Stomach (tissue), 8 donors: ENCODE measurements at regions not wholly inside any gene's neighbourhood (a gene's known extent, or its start where the extent isn't known, plus 50 kb on each side); places are given as distances from the start of the nearest gene placed in this dataset.
"Not testable (repeated sequence)": the region's sequence is repeated elsewhere in the genome, so short reads cannot be mapped to it uniquely, and the experiment has no call there.

Experiments
- DNase-seq, 2 donors: peaks; one replicate each; pipeline versions ENCODE4 v3.0.0 to v3.0.0-alpha.2; 2013 to 2019
- H3K27ac ChIP-seq, 5 donors: fragments of 200-600 bp in 4 of 5; sonication (generic) in 4 of 5; one replicate each; pipeline ENCODE4 v1.5.1; 2013 to 2019; ENCODE audit warnings: mild to moderate bottlenecking in 1 of 5, moderate library complexity in 1 of 5
- H3K27me3 ChIP-seq, 3 donors: fragments of 200-600 bp; sonication (generic); one replicate each; pipeline ENCODE4 v1.5.1; 2017 to 2019; ENCODE audit warnings: mixed run types in 1 of 3
- H3K36me3 ChIP-seq, 4 donors: fragments of 200-600 bp; sonication (generic); 1 replicate in 3 of 4; 2 replicates in 1 of 4; pipeline ENCODE4 v1.5.1; 2016 to 2019
- H3K4me1 ChIP-seq, 4 donors: fragments of 200-600 bp; sonication (generic); one replicate each; pipeline ENCODE4 v1.5.1; 2016 to 2019
- H3K4me3 ChIP-seq, 4 donors: fragments of 200-600 bp; sonication (generic) in 3 of 4; one replicate each; pipeline ENCODE4 v1.5.1; 2016 to 2019; ENCODE audit warnings: mild to moderate bottlenecking in 1 of 4
- H3K9me3 ChIP-seq, 4 donors: fragments of 200-600 bp; sonication (generic); one replicate each; pipeline ENCODE4 v1.5.1; 2016 to 2019
- EP300 ChIP-seq: sonication (generic); formaldehyde crosslinking; IDR thresholded peaks from one replicate; pipeline ENCODE4 v1.6.1; 2017; ENCODE audit warnings: antibody characterized with exemption
- POLR2A ChIP-seq, 4 donors: fragments of 450-650 bp; IDR thresholded peaks; one replicate each; pipeline ENCODE4 v1.6.1; 2016; ENCODE audit warnings: antibody characterized with exemption in 4 of 4, control low read depth in 2 of 4, mild to moderate bottlenecking in 1 of 4, moderate library complexity in 1 of 4
- POLR2AphosphoS5 ChIP-seq, 3 donors: sonication (generic); formaldehyde crosslinking; IDR thresholded peaks; one replicate each; pipeline ENCODE4 v1.6.1; 2016; ENCODE audit warnings: antibody characterized with exemption in 3 of 3
- WGBS, 5 donors: extraction: QIAGEN DNeasy Blood & Tissue Kit in 3 of 5; methylation state at CpG; one replicate each; pipeline versions ENCODE4 v1.1.5 to v1.1.7; 2013 to 2018; 5-methylcytosine and 5-hydroxymethylcytosine counted together
- intact Hi-C: fragments of 100-400 bp; cut with DNase I; formaldehyde crosslinking; loops from one replicate; pipeline ENCODE4 v1.15.1; 2023; ENCODE audit warnings: low total_unique reads
- TF ChIP-seq, protein P1 (sequence below), 7 experiments: fragments of 450-650 bp in 4 of 7; fragments of 200-600 bp in 3 of 7; sonication (generic) in 3 of 7; IDR thresholded peaks; one replicate each; pipeline ENCODE4 v1.5.1; 2016 to 2019; ENCODE audit warnings: antibody characterized with exemption in 7 of 7, control low read depth in 2 of 7, mild to moderate bottlenecking in 1 of 7
- donor health status: healthy with polysubstance abuse.
- donor health status: Bipolar disorder and iron deficiency.
- donor health status: healthy.

- Histone ChIP-seq H3K9me3 (no peaks in the 10 kb centered on the region), H3K27ac (no peak overlapping the region), H3K36me3 (no peaks in the 10 kb centered on the region), H3K4me1 (no peaks in the 10 kb centered on the region), H3K4me3 (no peak overlapping the region), H3K27me3 (no peaks in the 10 kb centered on the region)
- intact Hi-C loops: no loop called here
- DNase-seq: peak in 1 of 2 donors; percentile 34
- 38 to 59% (median 49%) methylated on average over 5 of the region's 5 CpGs for WGBS, 5 donors
- no peak for TF ChIP-seq EP300
- no peak for TF ChIP-seq POLR2A (IDR thresholded peaks at IDR 0.05)
- TF ChIP-seq, protein P1, sequence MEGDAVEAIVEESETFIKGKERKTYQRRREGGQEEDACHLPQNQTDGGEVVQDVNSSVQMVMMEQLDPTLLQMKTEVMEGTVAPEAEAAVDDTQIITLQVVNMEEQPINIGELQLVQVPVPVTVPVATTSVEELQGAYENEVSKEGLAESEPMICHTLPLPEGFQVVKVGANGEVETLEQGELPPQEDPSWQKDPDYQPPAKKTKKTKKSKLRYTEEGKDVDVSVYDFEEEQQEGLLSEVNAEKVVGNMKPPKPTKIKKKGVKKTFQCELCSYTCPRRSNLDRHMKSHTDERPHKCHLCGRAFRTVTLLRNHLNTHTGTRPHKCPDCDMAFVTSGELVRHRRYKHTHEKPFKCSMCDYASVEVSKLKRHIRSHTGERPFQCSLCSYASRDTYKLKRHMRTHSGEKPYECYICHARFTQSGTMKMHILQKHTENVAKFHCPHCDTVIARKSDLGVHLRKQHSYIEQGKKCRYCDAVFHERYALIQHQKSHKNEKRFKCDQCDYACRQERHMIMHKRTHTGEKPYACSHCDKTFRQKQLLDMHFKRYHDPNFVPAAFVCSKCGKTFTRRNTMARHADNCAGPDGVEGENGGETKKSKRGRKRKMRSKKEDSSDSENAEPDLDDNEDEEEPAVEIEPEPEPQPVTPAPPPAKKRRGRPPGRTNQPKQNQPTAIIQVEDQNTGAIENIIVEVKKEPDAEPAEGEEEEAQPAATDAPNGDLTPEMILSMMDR (IDR thresholded peaks at IDR 0.05): no peak
- TF ChIP-seq POLR2AphosphoS5 (IDR thresholded peaks at IDR 0.05): no peak
Measured at GRCh38 chr14:86072116-86072894, 542.4 kb downstream of the FLRT2 start.

DNA sequence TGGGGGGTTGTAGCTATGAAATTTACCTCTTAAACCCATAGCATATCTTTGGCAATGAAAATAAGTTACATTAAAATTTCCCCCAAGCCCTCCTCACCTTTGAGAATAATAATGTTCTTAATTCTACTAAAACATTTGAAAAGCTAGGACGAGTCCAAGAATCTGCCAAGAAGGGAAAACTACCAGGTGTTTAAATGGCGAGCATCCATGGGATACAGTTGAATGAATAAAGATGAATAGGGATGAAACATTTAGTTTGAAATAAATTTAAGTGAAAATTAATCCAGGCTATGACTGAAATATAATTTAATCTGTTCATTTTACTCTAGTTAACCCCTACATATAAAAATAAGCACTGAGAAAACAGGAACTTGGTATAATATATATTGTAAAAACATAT lies 536.7 kb downstream of the FLRT2 start:
- Histone ChIP-seq H3K27me3 (no peaks in the 10 kb centered on the region), H3K9me3 (peaks cover 0 to 4% (median 0%) of the 10 kb centered on the region in 4 donors), H3K4me1 (no peaks in the 10 kb centered on the region), H3K4me3 (no peak overlapping the region), H3K27ac (no peak overlapping the region), H3K36me3 (no peaks in the 10 kb centered on the region)
- intact Hi-C loops: no loop called here
- WGBS, 5 donors: 70 to 91% (median 83%) methylated on average over 2 of the region's 2 CpGs
- no peak for DNase-seq
- TF ChIP-seq EP300: no peak
- TF ChIP-seq POLR2AphosphoS5 (IDR thresholded peaks at IDR 0.05): no peak
- TF ChIP-seq, protein P1 (IDR thresholded peaks at IDR 0.05): no peak
- no peak for TF ChIP-seq POLR2A (IDR thresholded peaks at IDR 0.05)

- no peaks in the 10 kb centered on the region for H3K4me1 ChIP-seq
- no peaks in the 10 kb centered on the region for H3K27me3 ChIP-seq
- peaks cover 0 to 4% (median 0%) of the 10 kb centered on the region in 4 donors for H3K9me3 ChIP-seq
- no peak for DNase-seq
- H3K36me3 ChIP-seq: no peaks in the 10 kb centered on the region
- intact Hi-C loops: no loop called here
- no peak overlapping the region for H3K4me3 ChIP-seq
- H3K27ac ChIP-seq: no peak overlapping the region
- TF ChIP-seq POLR2AphosphoS5 (IDR thresholded peaks at IDR 0.05) (no peak), EP300 (no peak), POLR2A (IDR thresholded peaks at IDR 0.05) (no peak)
- TF ChIP-seq, protein P1 (IDR thresholded peaks at IDR 0.05): no peak
- 72 to 80% (median 74%) methylated on average over 3 of the region's 3 CpGs for WGBS, 5 donors
Measured at GRCh38 chr14:86065407-86065806, 535.5 kb downstream of the FLRT2 start.

GRCh38 chr14:86064595-86064994 lies 534.7 kb downstream of the FLRT2 start:
- H3K4me3 ChIP-seq, DNase-seq, H3K36me3 ChIP-seq, H3K27me3 ChIP-seq, H3K4me1 ChIP-seq, H3K27ac ChIP-seq, H3K9me3 ChIP-seq, intact Hi-C loops: not testable (repeated sequence)

DNA sequence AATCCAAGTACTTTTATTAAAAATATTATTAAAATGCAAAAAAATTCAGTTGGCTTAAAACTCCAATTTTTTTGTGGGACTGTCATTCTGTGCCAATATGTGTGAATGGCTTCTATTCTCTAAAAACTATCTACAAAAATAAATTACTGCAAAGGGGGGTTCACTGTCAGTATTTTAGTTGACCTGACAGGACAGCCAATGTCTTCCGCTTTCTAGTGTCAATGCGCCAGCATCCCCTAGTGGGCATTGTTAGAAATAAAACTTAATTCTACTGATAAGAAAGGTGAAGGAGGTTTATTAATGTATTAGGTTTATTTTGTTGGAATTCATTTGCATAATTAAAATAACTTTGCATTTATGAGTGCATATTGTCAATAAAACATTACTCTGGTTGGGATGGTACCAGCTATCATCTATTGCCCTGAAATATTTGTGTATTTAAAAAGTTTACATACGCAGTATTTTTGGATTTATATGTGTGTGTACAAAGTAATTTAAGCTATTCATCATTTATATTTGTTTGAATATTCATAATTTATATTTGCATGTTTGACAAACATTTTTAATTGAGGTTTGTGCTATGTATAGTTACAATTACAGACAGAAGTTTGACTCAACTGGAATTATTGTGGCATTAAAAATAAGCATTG lies 527.2 kb downstream of the FLRT2 start:
- peak in 1 of 2 donors; percentile 53 for DNase-seq
- no peaks in the 10 kb centered on the region for H3K27me3 ChIP-seq
- no peak overlapping the region for H3K27ac ChIP-seq
- peaks cover 0 to 3% (median 0%) of the 10 kb centered on the region in 4 donors for H3K4me1 ChIP-seq
- WGBS, 5 donors: 57 to 72% (median 63%) methylated on average over 3 of the region's 3 CpGs
- TF ChIP-seq POLR2A (IDR thresholded peaks at IDR 0.05): no peak
- TF ChIP-seq, protein P1 (IDR thresholded peaks at IDR 0.05): peak in 4 of 7 experiments; percentile 19 to 47 (median 34)
- no peaks in the 10 kb centered on the region for H3K36me3 ChIP-seq
- H3K4me3 ChIP-seq: no peak overlapping the region
- intact Hi-C loops: no loop called here
- no peaks in the 10 kb centered on the region for H3K9me3 ChIP-seq
